Progenitor cell of endocrine pancreas (in vitro differentiated cells): ENCODE measurements at regions not wholly inside any gene's neighbourhood (a gene's known extent, or its start where the extent isn't known, plus 50 kb on each side); places are given as distances from the start of the nearest gene placed in this dataset.

Source experiments
- DNase-seq: peaks from one replicate; pipeline ENCODE4 v3.0.0; 2021; ENCODE audit warnings: low spot score; ENCODE audit not compliant: unreplicated experiment
- H3K27ac Mint-ChIP-seq: 2 replicates; pipeline ENCODE4 v1.8.0; 2021; ENCODE audit warnings: mild to moderate bottlenecking, moderate library complexity, mixed read lengths
- H3K27me3 Mint-ChIP-seq: 2 replicates; pipeline ENCODE4 v1.8.0; 2021; ENCODE audit warnings: mixed read lengths
- H3K36me3 Mint-ChIP-seq: 2 replicates; pipeline ENCODE4 v1.8.0; 2022; ENCODE audit warnings: mixed read lengths; ENCODE audit not compliant: insufficient read depth
- H3K4me1 Mint-ChIP-seq: 2 replicates; pipeline ENCODE4 v1.8.0; 2021; ENCODE audit warnings: low read depth, mixed read lengths
- H3K4me3 Mint-ChIP-seq: 2 replicates; pipeline ENCODE4 v1.8.0; 2021; ENCODE audit warnings: low read depth, mild to moderate bottlenecking, moderate library complexity, mixed read lengths
- H3K9me3 Mint-ChIP-seq: 2 replicates; pipeline ENCODE4 v1.8.0; 2021; ENCODE audit warnings: low read depth, mixed read lengths
- TF ChIP-seq, protein P1 (sequence below): fragments of 200-600 bp; sonication (generic); IDR thresholded peaks from one replicate; pipeline ENCODE4 v1.5.0; 2021; ENCODE audit warnings: antibody characterized with exemption, mild to moderate bottlenecking; ENCODE audit not compliant: unreplicated experiment

DNA sequence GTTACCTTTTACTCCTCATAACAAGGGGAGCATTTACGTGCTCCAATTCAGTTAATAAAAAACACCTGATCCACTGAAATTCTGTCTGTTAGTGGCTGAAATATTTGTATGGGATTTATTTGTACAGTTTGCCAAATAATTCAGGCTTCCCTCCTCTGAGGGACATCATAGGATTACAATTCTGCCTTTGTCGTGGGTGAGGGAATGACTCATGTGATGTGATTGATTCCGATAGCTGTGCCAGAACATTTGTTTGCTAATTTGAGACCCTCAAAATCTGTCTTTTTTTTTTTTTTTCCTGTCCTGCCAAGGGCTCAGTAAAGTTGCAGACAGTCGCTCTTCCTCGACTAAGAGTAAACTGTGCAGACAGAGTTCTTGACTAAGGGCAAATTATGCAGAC is 612.6 kb upstream of the CDH2 start:
- TF ChIP-seq, protein P1, sequence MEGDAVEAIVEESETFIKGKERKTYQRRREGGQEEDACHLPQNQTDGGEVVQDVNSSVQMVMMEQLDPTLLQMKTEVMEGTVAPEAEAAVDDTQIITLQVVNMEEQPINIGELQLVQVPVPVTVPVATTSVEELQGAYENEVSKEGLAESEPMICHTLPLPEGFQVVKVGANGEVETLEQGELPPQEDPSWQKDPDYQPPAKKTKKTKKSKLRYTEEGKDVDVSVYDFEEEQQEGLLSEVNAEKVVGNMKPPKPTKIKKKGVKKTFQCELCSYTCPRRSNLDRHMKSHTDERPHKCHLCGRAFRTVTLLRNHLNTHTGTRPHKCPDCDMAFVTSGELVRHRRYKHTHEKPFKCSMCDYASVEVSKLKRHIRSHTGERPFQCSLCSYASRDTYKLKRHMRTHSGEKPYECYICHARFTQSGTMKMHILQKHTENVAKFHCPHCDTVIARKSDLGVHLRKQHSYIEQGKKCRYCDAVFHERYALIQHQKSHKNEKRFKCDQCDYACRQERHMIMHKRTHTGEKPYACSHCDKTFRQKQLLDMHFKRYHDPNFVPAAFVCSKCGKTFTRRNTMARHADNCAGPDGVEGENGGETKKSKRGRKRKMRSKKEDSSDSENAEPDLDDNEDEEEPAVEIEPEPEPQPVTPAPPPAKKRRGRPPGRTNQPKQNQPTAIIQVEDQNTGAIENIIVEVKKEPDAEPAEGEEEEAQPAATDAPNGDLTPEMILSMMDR, result no peak
- peaks cover 44% of the 10 kb centered on the region for H3K4me1 Mint-ChIP-seq
- H3K4me3 Mint-ChIP-seq, result no peak overlapping the region
- H3K36me3 Mint-ChIP-seq, result no peaks in the 10 kb centered on the region
- H3K27me3 Mint-ChIP-seq, result no peaks in the 10 kb centered on the region
- peak overlapping the region; percentile 65 for H3K27ac Mint-ChIP-seq
- H3K9me3 Mint-ChIP-seq, result no peaks in the 10 kb centered on the region
- DNase-seq, result no peak

DNA sequence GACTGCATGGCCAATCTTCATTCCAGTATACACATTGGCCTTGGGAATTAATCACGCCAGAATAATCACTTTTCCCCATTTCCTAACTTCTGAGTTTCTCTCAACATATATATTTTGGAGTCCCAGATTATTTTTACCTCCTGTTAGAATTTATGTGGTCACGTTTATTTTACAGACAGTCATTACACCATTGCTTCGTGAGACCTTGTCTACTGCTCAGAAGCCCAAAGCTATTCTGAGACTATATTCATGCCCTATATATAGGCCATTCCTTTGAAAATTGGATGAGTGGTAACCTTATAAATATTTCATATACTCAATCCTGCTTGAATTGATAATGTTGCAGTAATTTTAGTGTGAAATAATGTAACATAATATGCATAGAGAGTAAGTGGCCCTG is 610.0 kb upstream of the CDH2 start:
- Mint-ChIP-seq H3K27me3 (no peaks in the 10 kb centered on the region), H3K9me3 (no peaks in the 10 kb centered on the region), H3K4me3 (no peak overlapping the region), H3K36me3 (no peaks in the 10 kb centered on the region), H3K27ac (no peak overlapping the region), H3K4me1 (peaks cover 28% of the 10 kb centered on the region)
- TF ChIP-seq, protein P1, result no peak
- no peak for DNase-seq

DNA sequence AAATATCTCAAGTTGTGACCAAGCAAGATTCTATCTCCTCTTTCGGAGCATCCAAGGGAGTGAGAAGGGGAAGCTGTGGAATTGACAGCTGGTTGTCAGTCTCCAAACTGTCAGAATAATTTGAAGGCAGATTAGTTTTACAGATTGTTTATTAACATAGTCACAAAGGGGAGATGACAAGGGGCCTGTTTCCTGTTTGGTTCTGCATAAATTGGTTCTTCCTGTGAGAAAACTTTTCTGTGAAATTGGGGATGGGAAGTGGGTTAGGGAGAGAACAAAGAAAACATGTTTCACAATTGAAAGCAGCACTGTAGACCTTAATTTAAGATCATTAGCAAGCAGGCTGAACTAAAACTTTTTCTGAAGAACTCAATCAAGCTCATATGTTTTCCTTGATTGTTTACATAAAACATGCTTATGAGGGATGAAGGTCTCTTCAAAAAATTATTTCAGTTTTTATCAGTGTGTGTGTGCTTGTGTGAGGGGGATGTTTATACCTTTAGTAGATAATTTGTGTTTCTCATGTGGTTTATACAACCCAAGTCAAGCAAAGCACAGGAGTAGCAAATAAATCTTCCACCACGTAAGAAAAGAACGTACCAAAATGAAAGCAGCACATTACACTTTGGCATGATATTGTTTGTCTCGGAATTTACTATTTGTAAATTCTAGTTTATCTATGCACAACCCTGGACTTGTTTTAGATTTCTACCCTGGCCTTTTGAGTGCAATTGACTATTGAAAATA is 604.9 kb upstream of the CDH2 start:
- Mint-ChIP-seq H3K36me3 (no peaks in the 10 kb centered on the region), H3K4me3 (no peak overlapping the region), H3K9me3 (no peaks in the 10 kb centered on the region), H3K4me1 (no peaks in the 10 kb centered on the region), H3K27ac (peak overlapping the region; percentile 14), H3K27me3 (no peaks in the 10 kb centered on the region)
- no peak for DNase-seq
- TF ChIP-seq, protein P1, result no peak

DNA sequence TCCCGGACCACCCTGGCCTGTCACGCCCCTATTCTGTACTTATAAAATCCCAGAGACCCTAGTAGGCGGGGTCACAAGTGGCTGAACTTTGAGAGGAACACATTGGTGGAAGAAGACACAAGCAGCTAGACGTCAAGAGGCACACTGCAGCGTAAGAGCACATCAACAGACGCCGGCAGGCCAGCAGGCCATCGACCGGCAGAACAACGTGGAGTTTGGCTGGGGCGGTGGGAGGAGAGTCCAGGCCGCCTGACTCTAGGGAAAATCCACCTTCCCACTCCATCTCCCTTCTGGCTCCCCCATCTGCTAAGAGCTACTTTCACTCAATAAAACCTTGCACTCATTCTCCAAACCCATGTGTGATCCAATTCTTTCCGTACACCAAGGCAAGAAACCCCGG is 601.8 kb upstream of the CDH2 start:
- H3K4me1 Mint-ChIP-seq, result no peaks in the 10 kb centered on the region
- TF ChIP-seq, protein P1, result no peak
- no peak overlapping the region for H3K4me3 Mint-ChIP-seq
- H3K27ac Mint-ChIP-seq, result no peak overlapping the region
- no peaks in the 10 kb centered on the region for H3K27me3 Mint-ChIP-seq
- H3K36me3 Mint-ChIP-seq, result no peaks in the 10 kb centered on the region
- no peaks in the 10 kb centered on the region for H3K9me3 Mint-ChIP-seq
- DNase-seq, result no peak

DNA sequence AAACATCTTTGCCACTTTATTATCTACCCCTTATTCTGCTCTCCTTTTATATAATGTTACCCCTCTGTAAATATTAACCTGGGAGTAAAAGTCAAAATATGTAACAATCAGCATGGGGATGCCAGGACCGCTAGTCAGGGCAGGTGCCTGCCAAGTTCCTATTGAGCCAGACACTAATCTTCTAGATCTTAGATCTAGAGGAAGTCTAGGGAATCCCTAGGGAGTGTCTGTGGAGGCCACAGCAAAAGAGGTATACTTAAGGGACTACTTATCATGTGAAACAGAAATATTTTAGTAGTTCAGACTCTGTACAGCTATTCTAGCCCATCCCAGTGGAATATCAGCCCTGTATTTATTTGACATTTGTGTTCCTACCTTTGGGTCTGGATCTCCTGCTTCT is 600.8 kb upstream of the CDH2 start:
- no peaks in the 10 kb centered on the region for H3K9me3 Mint-ChIP-seq
- no peaks in the 10 kb centered on the region for H3K27me3 Mint-ChIP-seq
- DNase-seq, result no peak
- H3K4me1 Mint-ChIP-seq, result no peaks in the 10 kb centered on the region
- H3K27ac Mint-ChIP-seq, result no peak overlapping the region
- H3K4me3 Mint-ChIP-seq, result no peak overlapping the region
- TF ChIP-seq, protein P1, result no peak
- H3K36me3 Mint-ChIP-seq, result no peaks in the 10 kb centered on the region
